HG02759 (cell line): ENCODE measurements at regions not wholly inside any gene's neighbourhood (a gene's known extent, or its start where the extent isn't known, plus 50 kb on each side); places are given as distances from the start of the nearest gene placed in this dataset.
"Not testable (repeated sequence)": the region's sequence is repeated elsewhere in the genome, so short reads cannot be mapped to it uniquely, and the experiment has no call there.

Experiments
- ATAC-seq: cut with Tn5 transposase; IDR thresholded peaks from one replicate; pipeline ENCODE4 v1.9.1; 2021; ENCODE audit warnings: mild to moderate bottlenecking, moderate library complexity; ENCODE audit not compliant: unreplicated experiment

GRCh38 chr12:86724716-86725115 is 468.5 kb upstream of the MGAT4C start:
- no peak for ATAC-seq

GRCh38 chr12:86723326-86723725 is 467.1 kb upstream of the MGAT4C start:
- ATAC-seq = no peak

- no peak for ATAC-seq
Measured at GRCh38 chr12:86721713-86722397, 465.7 kb upstream of the MGAT4C start.

GRCh38 chr12:86719381-86719780 is 463.2 kb upstream of the MGAT4C start:
- no peak for ATAC-seq

GRCh38 chr12:86713121-86713520 is 456.9 kb upstream of the MGAT4C start:
- no peak for ATAC-seq

GRCh38 chr12:86712425-86712843 is 456.2 kb upstream of the MGAT4C start:
- no peak for ATAC-seq

GRCh38 chr12:86711731-86712130 is 455.5 kb upstream of the MGAT4C start:
- no peak for ATAC-seq

- no peak for ATAC-seq
Measured at GRCh38 chr12:86710109-86710508, 453.9 kb upstream of the MGAT4C start.

GRCh38 chr12:86709017-86709416 is 452.8 kb upstream of the MGAT4C start:
- ATAC-seq = not testable (repeated sequence)

GRCh38 chr12:86698641-86698980 is 442.4 kb upstream of the MGAT4C start:
- ATAC-seq = no peak

- ATAC-seq = no peak
Measured at GRCh38 chr12:86697916-86698640, 441.9 kb upstream of the MGAT4C start.

GRCh38 chr12:86683568-86684304 is 427.5 kb upstream of the MGAT4C start:
- no peak for ATAC-seq

GRCh38 chr12:86681060-86681459 is 424.9 kb upstream of the MGAT4C start:
- no peak for ATAC-seq

GRCh38 chr12:86675197-86675596 is 419.0 kb upstream of the MGAT4C start:
- no peak for ATAC-seq

GRCh38 chr12:86670986-86671385 is 414.8 kb upstream of the MGAT4C start:
- no peak for ATAC-seq

GRCh38 chr12:86669010-86669409 is 412.8 kb upstream of the MGAT4C start:
- ATAC-seq = no peak

- no peak for ATAC-seq
Measured at GRCh38 chr12:86666316-86666715, 410.1 kb upstream of the MGAT4C start.

GRCh38 chr12:86663716-86664115 is 407.5 kb upstream of the MGAT4C start:
- ATAC-seq = no peak

- no peak for ATAC-seq
Measured at GRCh38 chr12:86663173-86663572, 407.0 kb upstream of the MGAT4C start.

GRCh38 chr12:86662464-86662863 is 406.3 kb upstream of the MGAT4C start:
- no peak for ATAC-seq

- no peak for ATAC-seq
Measured at GRCh38 chr12:86660488-86661147, 404.4 kb upstream of the MGAT4C start.
